Gastroesophageal sphincter (tissue), 3 donors: ENCODE measurements at regions not wholly inside any gene's neighbourhood (a gene's known extent, or its start where the extent isn't known, plus 50 kb on each side); places are given as distances from the start of the nearest gene placed in this dataset.
"Not testable (repeated sequence)": the region's sequence is repeated elsewhere in the genome, so short reads cannot be mapped to it uniquely, and the experiment has no call there.

Source experiments
- EP300 ChIP-seq: sonication (generic); formaldehyde crosslinking; IDR thresholded peaks from one replicate; pipeline ENCODE4 v1.6.1; 2017; ENCODE audit warnings: antibody characterized with exemption, mild to moderate bottlenecking
- POLR2A ChIP-seq, 2 donors: fragments of 450-650 bp; IDR thresholded peaks; one replicate each; pipeline ENCODE4 v1.6.1; 2017; ENCODE audit warnings: antibody characterized with exemption in 2 of 2, mild to moderate bottlenecking in 2 of 2, moderate library complexity in 1 of 2
- POLR2AphosphoS5 ChIP-seq: sonication (generic); formaldehyde crosslinking; IDR thresholded peaks from one replicate; pipeline ENCODE4 v1.6.1; 2017; ENCODE audit warnings: antibody characterized with exemption
- TF ChIP-seq, protein P1 (sequence below), 4 experiments: fragments of 200-600 bp in 2 of 4; fragments of 450-650 bp in 2 of 4; sonication (generic) in 1 of 4; IDR thresholded peaks; one replicate each; pipeline ENCODE4 v1.5.1; 2017 to 2019; ENCODE audit warnings: antibody characterized with exemption in 4 of 4, mild to moderate bottlenecking in 2 of 4, moderate library complexity in 2 of 4

DNA sequence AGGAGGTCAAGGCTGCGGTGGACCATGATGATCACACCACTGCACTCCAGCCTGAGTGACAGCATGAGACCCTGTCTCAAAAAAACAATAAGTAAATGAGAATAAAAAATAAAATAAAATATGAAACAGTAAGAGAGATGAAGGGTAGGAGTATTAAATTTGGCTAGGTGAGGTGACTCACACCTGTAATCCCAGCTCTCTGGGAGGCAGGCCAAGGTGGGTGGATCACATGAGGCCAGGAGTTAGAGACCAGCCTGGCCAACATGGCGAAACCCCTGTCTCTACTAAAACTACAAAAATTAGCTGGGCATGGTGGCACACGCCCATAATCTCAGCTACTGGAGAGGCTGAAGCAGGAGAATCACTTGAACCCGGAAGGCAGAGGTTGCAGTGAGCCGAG, 87.4 kb upstream of the MRI1 start:
- TF ChIP-seq EP300; POLR2AphosphoS5; POLR2A (IDR thresholded peaks at IDR 0.05): not testable (repeated sequence)
- TF ChIP-seq, protein P1, sequence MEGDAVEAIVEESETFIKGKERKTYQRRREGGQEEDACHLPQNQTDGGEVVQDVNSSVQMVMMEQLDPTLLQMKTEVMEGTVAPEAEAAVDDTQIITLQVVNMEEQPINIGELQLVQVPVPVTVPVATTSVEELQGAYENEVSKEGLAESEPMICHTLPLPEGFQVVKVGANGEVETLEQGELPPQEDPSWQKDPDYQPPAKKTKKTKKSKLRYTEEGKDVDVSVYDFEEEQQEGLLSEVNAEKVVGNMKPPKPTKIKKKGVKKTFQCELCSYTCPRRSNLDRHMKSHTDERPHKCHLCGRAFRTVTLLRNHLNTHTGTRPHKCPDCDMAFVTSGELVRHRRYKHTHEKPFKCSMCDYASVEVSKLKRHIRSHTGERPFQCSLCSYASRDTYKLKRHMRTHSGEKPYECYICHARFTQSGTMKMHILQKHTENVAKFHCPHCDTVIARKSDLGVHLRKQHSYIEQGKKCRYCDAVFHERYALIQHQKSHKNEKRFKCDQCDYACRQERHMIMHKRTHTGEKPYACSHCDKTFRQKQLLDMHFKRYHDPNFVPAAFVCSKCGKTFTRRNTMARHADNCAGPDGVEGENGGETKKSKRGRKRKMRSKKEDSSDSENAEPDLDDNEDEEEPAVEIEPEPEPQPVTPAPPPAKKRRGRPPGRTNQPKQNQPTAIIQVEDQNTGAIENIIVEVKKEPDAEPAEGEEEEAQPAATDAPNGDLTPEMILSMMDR (IDR thresholded peaks at IDR 0.05), result not testable (repeated sequence)
